IPS-15b (cell line): ENCODE measurements at regions not wholly inside any gene's neighbourhood (a gene's known extent, or its start where the extent isn't known, plus 50 kb on each side); places are given as distances from the start of the nearest gene placed in this dataset.

Source experiments
- H3K27me3 ChIP-seq: one replicate; pipeline ENCODE4 v1.6.1; 2013; ENCODE audit warnings: low read length; ENCODE audit not compliant: control insufficient read depth, insufficient read depth
- H3K36me3 ChIP-seq: one replicate; pipeline ENCODE4 v1.6.1; 2013; ENCODE audit warnings: low read length; ENCODE audit not compliant: control insufficient read depth, insufficient read depth
- H3K4me1 ChIP-seq: one replicate; pipeline ENCODE4 v1.6.1; 2013; ENCODE audit warnings: mild to moderate bottlenecking, low read length; ENCODE audit not compliant: control insufficient read depth, insufficient read depth
- H3K4me3 ChIP-seq: one replicate; pipeline ENCODE4 v1.5.1; 2013; ENCODE audit warnings: low read depth, low read length
- H3K9ac ChIP-seq: one replicate; pipeline ENCODE4 v1.6.1; 2013; ENCODE audit warnings: low read depth, mild to moderate bottlenecking, low read length
- H3K9me3 ChIP-seq: one replicate; pipeline ENCODE4 v1.6.1; 2013; ENCODE audit warnings: mild to moderate bottlenecking, low read length; ENCODE audit not compliant: control insufficient read depth, insufficient read depth

GRCh38 chr1:228851618-228852017, 116.3 kb downstream of the RHOU start:
- Histone ChIP-seq H3K36me3 (no peaks in the 10 kb centered on the region), H3K9me3 (no peaks in the 10 kb centered on the region), H3K4me1 (no peaks in the 10 kb centered on the region), H3K4me3 (no peak overlapping the region), H3K27me3 (no peaks in the 10 kb centered on the region), H3K9ac (no peak overlapping the region)

DNA sequence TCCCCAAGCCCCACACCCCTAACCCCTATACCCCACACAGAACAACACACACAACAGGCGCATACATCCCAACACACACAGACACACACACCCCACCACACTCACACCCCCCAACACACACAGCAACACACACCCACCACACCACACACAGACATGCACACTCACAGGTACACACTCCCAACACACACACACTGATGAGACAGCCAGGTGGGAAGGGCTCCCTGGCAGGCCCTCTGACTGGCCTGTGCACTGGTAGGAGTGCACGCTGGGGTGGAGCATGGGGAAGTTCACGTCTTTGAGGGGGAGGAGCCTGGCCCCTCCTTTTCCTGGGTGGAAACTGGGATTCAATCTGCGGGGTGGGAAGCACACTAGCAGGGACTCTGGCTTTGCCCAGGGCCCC, 116.7 kb downstream of the RHOU start:
- Histone ChIP-seq H3K4me3 (no peak overlapping the region), H3K4me1 (no peaks in the 10 kb centered on the region), H3K27me3 (no peaks in the 10 kb centered on the region)

DNA sequence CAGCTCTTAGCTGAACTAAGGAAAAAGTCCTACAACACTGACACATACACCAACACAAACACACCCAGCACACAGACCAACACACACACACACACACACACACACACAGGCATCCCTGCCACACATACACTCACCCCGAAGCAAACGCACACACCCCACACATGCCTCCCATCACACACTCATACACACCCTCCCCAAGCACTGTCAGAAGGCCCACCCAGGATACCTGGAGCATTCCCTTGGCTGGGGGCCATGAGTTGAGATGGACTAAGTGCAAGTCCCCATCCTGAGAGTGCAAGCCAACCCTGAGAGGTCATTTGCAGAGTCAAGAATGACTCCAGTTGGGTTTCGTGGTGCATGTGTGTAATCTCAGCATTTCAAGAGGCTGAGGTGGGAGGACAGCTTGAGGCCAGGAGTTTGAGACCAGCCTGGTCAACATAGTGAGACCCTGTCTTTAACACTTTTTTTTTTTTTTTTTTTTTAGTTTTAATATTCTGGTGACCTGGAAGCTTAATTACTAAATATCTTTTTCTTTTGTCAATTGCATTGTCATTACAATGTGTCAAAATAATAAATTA, 117.3 kb downstream of the RHOU start:
- no peaks in the 10 kb centered on the region for H3K9me3 ChIP-seq
- no peak overlapping the region for H3K4me3 ChIP-seq
- no peaks in the 10 kb centered on the region for H3K27me3 ChIP-seq
- no peaks in the 10 kb centered on the region for H3K4me1 ChIP-seq
- no peaks in the 10 kb centered on the region for H3K36me3 ChIP-seq
- H3K9ac ChIP-seq = no peak overlapping the region

More for the DNA sequence above, 116.7 kb downstream of the RHOU start:
- H3K9me3 ChIP-seq = no peaks in the 10 kb centered on the region
- H3K9ac ChIP-seq = no peak overlapping the region
- H3K36me3 ChIP-seq = no peaks in the 10 kb centered on the region

DNA sequence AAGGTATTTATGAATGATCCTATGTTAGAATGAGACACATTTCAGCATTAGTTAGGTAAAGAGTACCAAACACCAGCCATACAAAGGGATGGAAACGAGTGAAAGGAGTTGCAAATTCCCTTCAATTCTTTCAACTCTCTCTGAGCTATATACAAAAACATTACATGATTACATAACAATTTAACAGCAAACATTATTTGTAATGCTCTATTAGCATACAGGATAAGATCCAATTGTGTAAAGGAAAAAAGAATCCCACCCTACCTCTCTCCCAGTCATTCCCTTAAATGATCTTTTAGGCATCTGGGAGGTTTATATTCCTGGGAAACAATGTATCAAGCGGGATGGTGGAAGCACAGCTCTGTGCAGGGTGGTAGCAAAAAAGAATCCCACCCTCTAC, 117.9 kb downstream of the RHOU start:
- Histone ChIP-seq H3K36me3 (no peaks in the 10 kb centered on the region), H3K4me3 (no peak overlapping the region), H3K27me3 (no peaks in the 10 kb centered on the region), H3K9me3 (no peaks in the 10 kb centered on the region), H3K9ac (no peak overlapping the region), H3K4me1 (no peaks in the 10 kb centered on the region)

GRCh38 chr1:228853637-228854036, 118.4 kb downstream of the RHOU start:
- no peaks in the 10 kb centered on the region for H3K36me3 ChIP-seq
- no peaks in the 10 kb centered on the region for H3K9me3 ChIP-seq
- H3K4me1 ChIP-seq = no peaks in the 10 kb centered on the region
- no peak overlapping the region for H3K9ac ChIP-seq
- no peaks in the 10 kb centered on the region for H3K27me3 ChIP-seq
- H3K4me3 ChIP-seq = no peak overlapping the region

DNA sequence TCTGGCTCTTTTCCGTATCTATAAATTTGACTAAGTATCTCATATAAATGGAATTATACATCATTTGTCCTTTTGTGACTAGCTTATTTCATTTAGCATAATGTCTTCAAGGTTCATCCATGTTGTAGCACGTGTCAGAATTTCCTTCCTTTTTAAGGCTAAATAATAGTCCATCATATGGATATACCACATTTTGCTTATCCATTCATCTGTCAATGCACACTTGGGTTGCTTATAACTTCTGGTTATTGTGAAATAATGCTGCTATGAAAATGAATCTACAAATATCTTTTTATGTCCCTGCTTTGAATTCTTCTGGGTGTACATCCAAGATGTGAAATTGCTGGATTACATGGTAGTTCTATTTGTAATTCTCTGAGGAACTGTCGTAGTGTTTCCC, 119.6 kb downstream of the RHOU start:
- Histone ChIP-seq H3K4me1 (no peaks in the 10 kb centered on the region), H3K27me3 (no peaks in the 10 kb centered on the region), H3K4me3 (no peak overlapping the region)

GRCh38 chr1:228857611-228858010, 122.3 kb downstream of the RHOU start:
- Histone ChIP-seq H3K9ac (no peak overlapping the region), H3K36me3 (no peaks in the 10 kb centered on the region), H3K4me3 (no peak overlapping the region), H3K4me1 (no peaks in the 10 kb centered on the region), H3K27me3 (no peaks in the 10 kb centered on the region), H3K9me3 (no peaks in the 10 kb centered on the region)

More for the DNA sequence above, 119.6 kb downstream of the RHOU start:
- Histone ChIP-seq H3K36me3 (no peaks in the 10 kb centered on the region), H3K9ac (no peak overlapping the region), H3K9me3 (no peaks in the 10 kb centered on the region)

DNA sequence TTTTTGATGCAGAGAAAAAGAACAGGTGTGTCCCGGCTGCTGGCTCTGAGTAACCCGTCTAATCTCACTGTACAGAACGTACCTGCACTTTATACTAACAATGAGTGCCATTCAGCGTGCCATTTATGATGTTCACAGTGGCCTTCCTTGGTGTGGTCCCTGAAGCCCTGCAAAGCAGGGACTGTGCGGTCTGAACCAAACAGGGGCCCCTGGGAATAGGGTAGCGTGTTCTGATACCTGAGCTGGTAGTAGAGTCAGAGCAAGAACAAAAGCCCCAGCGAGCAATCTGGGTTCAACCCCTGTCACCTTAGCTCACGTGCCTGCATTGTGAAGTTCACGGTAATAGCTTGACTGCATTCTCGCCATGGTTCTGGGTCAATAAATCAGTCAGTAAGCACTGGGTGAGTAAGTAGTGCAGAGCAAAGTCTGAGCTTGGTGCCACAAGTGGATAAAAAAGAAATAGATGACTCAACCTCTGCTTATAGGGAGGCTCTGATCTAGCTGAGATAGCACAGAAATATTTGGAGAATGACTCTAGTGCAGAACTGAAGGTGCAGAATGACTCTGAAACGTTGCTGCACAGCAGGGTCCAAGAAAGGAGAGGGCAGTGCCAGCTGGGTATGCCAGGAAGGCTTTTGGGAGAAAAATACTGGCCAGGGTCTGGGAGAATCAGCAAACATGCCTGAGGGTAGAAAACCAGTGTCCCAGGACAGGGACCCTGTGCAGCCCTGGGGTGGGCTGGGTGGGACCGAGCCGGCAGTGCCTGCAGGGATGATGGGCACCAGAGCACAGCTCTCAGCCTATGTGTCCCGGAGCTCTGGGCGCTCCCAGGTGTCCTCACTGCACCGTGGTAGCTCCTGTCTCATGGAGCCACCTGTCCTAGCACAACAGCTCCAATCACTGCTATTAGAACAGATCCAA, 125.9 kb downstream of the RHOU start:
- H3K4me3 ChIP-seq = no peak overlapping the region
- no peaks in the 10 kb centered on the region for H3K27me3 ChIP-seq
- H3K9ac ChIP-seq = no peak overlapping the region
- no peaks in the 10 kb centered on the region for H3K36me3 ChIP-seq
- H3K9me3 ChIP-seq = no peaks in the 10 kb centered on the region
- H3K4me1 ChIP-seq = no peaks in the 10 kb centered on the region

DNA sequence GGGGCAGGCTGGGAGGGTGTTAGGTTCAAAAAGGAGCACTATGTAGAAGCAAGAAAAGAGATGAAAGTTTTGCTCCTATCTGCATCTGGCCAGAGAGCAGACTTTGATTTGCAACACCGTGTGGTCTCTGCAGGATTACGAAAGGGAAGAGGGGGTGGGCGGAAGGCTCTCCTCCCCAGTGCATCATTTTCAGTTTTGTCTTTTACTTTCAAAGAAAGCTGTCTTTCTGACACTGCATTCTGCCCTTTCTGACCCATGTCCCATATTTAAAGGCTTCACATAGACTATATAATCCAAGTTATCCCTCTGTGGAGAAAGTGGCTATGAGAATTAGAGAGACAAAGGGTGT, 126.5 kb downstream of the RHOU start:
- no peak overlapping the region for H3K4me3 ChIP-seq
- no peak overlapping the region for H3K9ac ChIP-seq
- H3K36me3 ChIP-seq = no peaks in the 10 kb centered on the region
- H3K27me3 ChIP-seq = no peaks in the 10 kb centered on the region
- no peaks in the 10 kb centered on the region for H3K4me1 ChIP-seq
- H3K9me3 ChIP-seq = no peaks in the 10 kb centered on the region

DNA sequence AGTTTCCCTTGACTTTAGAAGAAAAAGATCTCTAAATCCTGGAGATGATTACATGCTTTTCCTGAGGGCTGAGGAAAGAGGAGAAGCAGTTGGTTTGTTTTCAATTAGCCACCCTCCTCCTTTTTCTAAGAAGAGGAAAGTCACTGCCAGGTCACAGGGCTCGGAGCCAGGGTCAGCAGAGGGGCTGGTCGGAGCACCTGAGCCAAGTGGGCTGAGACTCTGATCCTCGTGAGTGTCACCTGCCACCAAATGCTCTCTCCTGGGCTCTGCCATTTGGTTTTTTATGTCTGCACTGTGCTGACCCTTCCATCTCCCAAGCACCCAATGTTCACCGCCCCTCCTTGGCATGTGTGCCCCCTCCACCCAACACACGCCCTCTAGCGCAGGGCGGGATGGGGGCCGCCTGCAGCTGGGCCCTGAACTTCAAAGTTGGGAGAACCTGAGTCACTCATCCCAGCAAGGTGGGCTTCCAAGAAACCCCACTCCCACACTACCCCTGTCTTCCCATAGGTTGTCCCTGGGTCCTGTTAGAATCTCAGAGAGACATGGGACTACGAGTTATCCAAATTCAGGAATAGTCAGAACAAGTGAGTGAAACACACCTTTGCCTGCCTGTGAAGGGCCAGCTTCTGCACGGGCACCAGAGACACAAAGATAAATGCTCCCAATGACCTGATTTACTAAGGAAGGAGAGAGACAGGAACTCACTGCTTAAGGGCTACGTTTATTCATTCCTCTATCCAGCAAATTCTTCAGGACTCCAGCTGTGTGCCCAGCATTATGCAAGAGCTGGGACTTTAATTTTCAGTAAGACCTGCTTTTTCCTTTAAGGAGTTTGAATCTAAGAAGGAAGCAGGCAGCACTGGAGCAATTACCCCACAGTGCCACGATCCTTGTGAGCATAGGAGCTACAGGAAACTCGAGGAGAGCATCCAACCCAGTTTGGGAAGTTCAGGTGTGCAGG, 127.5 kb downstream of the RHOU start:
- Histone ChIP-seq H3K9me3 (no peaks in the 10 kb centered on the region), H3K9ac (no peak overlapping the region), H3K4me3 (no peak overlapping the region), H3K27me3 (no peaks in the 10 kb centered on the region), H3K36me3 (no peaks in the 10 kb centered on the region), H3K4me1 (no peaks in the 10 kb centered on the region)

DNA sequence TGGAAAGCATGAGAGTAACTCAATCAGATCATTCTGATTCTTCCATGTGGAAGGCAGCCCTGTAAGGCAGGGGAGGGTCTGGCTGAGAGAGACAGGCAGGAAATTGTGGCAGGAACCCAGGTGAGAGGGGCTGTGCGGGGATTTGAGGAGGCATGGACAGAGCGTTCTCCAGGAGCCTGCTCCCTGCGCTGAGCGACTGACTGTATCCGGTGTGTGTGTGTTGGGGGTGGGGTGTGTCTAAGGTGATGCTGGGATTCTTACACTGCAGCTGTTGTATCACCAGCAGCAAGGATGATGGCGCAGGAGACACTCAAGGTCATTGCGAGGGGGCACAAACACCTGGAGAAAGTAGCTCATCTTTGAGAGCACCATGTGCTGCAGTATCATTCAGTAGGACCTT, 128.5 kb downstream of the RHOU start:
- Histone ChIP-seq H3K36me3 (no peaks in the 10 kb centered on the region), H3K4me3 (no peak overlapping the region), H3K4me1 (no peaks in the 10 kb centered on the region)

More for the DNA sequence above, 128.5 kb downstream of the RHOU start:
- Histone ChIP-seq H3K9ac (no peak overlapping the region), H3K27me3 (no peaks in the 10 kb centered on the region), H3K9me3 (no peaks in the 10 kb centered on the region)
